Natural killer cell (primary cell): ENCODE measurements at regions not wholly inside any gene's neighbourhood (a gene's known extent, or its start where the extent isn't known, plus 50 kb on each side); places are given as distances from the start of the nearest gene placed in this dataset.
A peak's percentile ranks its signal among the peaks of the same experiment; 100 is the strongest.

Experiments used
- ATAC-seq, 3 donors: fragments of 150-1000 bp in 2 of 3; fragments of 200-7000 bp in 1 of 3; cut with Tn5 transposase; 1 replicate in 1 of 3; 2 replicates in 2 of 3; pipeline ENCODE4 v1.10.0; 2021; ENCODE audit warnings: mild to moderate bottlenecking in 2 of 3, moderate library complexity in 2 of 3
- DNase-seq, 2 donors: peaks; one replicate each; pipeline versions ENCODE4 v3.0.0 to v3.0.0-alpha.2; 2013 to 2021; ENCODE audit warnings: mixed read lengths in 1 of 2
- H3K27ac ChIP-seq: one replicate; pipeline ENCODE4 v1.5.1; 2013; ENCODE audit warnings: mild to moderate bottlenecking, low read length
- H3K27me3 ChIP-seq: one replicate; pipeline ENCODE4 v1.6.1; 2013; ENCODE audit warnings: low read length; ENCODE audit not compliant: control insufficient read depth, insufficient read depth
- H3K36me3 ChIP-seq: one replicate; pipeline ENCODE4 v1.6.1; 2013; ENCODE audit warnings: low read length; ENCODE audit not compliant: control insufficient read depth, insufficient read depth
- H3K4me1 ChIP-seq: one replicate; pipeline ENCODE4 v1.6.1; 2013; ENCODE audit warnings: low read length; ENCODE audit not compliant: control insufficient read depth, insufficient read depth
- H3K4me3 ChIP-seq: one replicate; pipeline ENCODE4 v1.5.1; 2013; ENCODE audit warnings: low read length
- H3K9me3 ChIP-seq: one replicate; pipeline ENCODE4 v1.6.1; 2013; ENCODE audit warnings: low read length; ENCODE audit not compliant: control insufficient read depth, insufficient read depth
- H3K27ac Mint-ChIP-seq, 2 donors: one replicate each; pipeline ENCODE4 v1.8.0; 2022; ENCODE audit warnings: mild to moderate bottlenecking in 2 of 2, mixed read lengths in 2 of 2, moderate library complexity in 1 of 2
- H3K27me3 Mint-ChIP-seq, 2 donors: one replicate each; pipeline ENCODE4 v1.8.0; 2022; ENCODE audit warnings: low read depth in 2 of 2, mixed read lengths in 2 of 2
- H3K36me3 Mint-ChIP-seq: one replicate; pipeline ENCODE4 v1.8.0; 2022; ENCODE audit warnings: mixed read lengths
- H3K4me1 Mint-ChIP-seq, 2 donors: one replicate each; pipeline ENCODE4 v1.8.0; 2022; ENCODE audit warnings: mixed read lengths in 2 of 2
- H3K4me3 Mint-ChIP-seq: one replicate; pipeline ENCODE4 v1.8.0; 2022; ENCODE audit warnings: mild to moderate bottlenecking, moderate library complexity, mixed read lengths
- H3K9me3 Mint-ChIP-seq, 2 donors: one replicate each; pipeline ENCODE4 v1.8.0; 2022; ENCODE audit warnings: mixed read lengths in 2 of 2
- WGBS: methylation state at CpG from one replicate; pipeline ENCODE4 v1.1.7; 2013; ENCODE audit warnings: missing lambda C conversion rate; ENCODE audit not compliant: insufficient coverage; 5-methylcytosine and 5-hydroxymethylcytosine counted together
- intact Hi-C: fragments of 100-400 bp; cut with micrococcal nuclease; formaldehyde crosslinking; loops from one replicate; pipeline ENCODE4 v1.14.2; 2022
- TF ChIP-seq, protein P1 (sequence below): fragments of 200-600 bp; IDR thresholded peaks from one replicate; pipeline ENCODE4 v1.8.0; 2022; ENCODE audit warnings: antibody characterized with exemption

DNA sequence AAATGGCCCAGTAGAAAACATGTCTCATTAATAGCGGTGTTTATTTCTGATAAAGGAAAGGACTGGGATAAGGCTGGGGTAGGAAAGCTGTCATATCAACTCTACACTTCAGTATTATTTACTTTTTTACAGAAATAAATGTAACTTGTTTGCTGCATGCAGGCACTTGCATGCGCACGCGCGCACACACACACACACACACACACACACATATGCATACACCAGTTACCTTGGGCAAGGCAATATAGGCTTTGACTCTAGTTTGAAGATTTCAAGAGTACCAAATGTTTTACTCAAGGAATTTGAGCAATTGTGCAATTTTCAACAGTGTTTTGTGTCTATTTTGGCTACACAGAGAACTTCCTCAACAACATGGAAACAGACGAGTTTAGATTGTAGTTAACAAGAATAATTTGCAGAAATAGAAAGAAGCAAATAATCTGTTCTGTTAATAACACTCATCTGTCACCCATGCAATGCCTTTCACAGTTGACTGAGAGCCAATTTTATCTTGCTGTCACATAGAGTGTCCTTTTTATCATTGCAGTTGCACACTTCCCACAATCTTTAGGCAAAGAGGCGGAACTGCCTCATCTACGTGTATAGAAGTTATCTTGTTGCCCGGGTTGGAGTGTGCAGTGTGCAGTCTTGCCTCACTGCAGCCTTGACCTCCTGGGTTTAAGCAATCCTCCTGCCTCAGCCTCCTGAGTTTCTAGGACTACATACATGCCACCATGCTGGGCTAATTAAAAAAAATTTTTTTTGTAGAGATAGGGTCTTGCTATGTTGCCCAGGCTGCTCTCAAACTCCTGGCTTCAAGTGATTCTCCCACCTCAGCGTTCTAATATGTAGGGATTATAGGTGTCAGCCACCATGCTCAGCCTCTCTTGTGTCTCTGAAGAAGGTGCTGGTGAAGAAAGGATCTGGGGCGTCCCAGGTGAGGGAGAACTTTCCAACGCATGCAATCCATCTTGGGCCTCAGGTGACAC lies 64.6 kb upstream of the GPCPD1 start:
- intact Hi-C loops: no loop called here
- no peak overlapping the region for H3K4me3 Mint-ChIP-seq
- ATAC-seq (peak in 1 of 3 donors; percentile 37), DNase-seq (no peak)
- no peak overlapping the region for H3K27ac Mint-ChIP-seq
- no peak overlapping the region for H3K4me3 ChIP-seq
- H3K27ac ChIP-seq: no peak overlapping the region
- H3K4me1 Mint-ChIP-seq: no peaks in the 10 kb centered on the region
- no peaks in the 10 kb centered on the region for H3K36me3 Mint-ChIP-seq
- TF ChIP-seq, protein P1, sequence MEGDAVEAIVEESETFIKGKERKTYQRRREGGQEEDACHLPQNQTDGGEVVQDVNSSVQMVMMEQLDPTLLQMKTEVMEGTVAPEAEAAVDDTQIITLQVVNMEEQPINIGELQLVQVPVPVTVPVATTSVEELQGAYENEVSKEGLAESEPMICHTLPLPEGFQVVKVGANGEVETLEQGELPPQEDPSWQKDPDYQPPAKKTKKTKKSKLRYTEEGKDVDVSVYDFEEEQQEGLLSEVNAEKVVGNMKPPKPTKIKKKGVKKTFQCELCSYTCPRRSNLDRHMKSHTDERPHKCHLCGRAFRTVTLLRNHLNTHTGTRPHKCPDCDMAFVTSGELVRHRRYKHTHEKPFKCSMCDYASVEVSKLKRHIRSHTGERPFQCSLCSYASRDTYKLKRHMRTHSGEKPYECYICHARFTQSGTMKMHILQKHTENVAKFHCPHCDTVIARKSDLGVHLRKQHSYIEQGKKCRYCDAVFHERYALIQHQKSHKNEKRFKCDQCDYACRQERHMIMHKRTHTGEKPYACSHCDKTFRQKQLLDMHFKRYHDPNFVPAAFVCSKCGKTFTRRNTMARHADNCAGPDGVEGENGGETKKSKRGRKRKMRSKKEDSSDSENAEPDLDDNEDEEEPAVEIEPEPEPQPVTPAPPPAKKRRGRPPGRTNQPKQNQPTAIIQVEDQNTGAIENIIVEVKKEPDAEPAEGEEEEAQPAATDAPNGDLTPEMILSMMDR: no peak
- H3K36me3 ChIP-seq: no peaks in the 10 kb centered on the region
- H3K27me3 ChIP-seq: no peaks in the 10 kb centered on the region
- no peaks in the 10 kb centered on the region for H3K9me3 Mint-ChIP-seq
- no peaks in the 10 kb centered on the region for H3K27me3 Mint-ChIP-seq
- no peaks in the 10 kb centered on the region for H3K9me3 ChIP-seq
- peaks cover 3% of the 10 kb centered on the region for H3K4me1 ChIP-seq
- 71% methylated on average over 9 of the region's 12 CpGs for WGBS

DNA sequence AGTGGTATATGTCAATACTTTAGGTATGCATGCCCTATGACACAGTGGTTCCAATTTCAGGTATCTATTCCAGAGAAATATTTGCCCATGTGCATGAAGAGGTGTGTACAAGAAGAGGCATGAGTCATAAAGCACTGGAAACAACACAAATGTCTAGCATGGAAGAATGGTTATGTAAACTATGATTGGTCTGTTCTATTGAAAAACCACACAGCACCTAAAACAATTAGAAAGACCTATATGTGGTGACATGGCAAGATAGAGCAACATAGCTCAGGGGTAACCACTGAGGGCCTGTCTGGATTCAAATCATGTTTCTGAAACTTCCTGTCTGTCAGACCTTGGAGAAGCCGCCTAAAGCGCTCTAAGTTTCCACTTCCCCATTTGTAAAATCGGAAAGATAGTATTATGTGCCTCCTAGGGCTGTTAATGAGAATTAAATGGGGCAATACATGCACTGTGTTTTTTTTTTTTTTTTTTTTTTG lies 63.4 kb upstream of the GPCPD1 start:
- no peak overlapping the region for H3K4me3 ChIP-seq
- no peaks in the 10 kb centered on the region for H3K27me3 ChIP-seq
- no peaks in the 10 kb centered on the region for H3K36me3 Mint-ChIP-seq
- TF ChIP-seq, protein P1: no peak
- intact Hi-C loops: no loop called here
- H3K27me3 Mint-ChIP-seq: peaks cover 0 to 7% of the 10 kb centered on the region in 2 donors
- H3K27ac Mint-ChIP-seq: no peak overlapping the region
- no peaks in the 10 kb centered on the region for H3K4me1 Mint-ChIP-seq
- no peak overlapping the region for H3K4me3 Mint-ChIP-seq
- peaks cover 3% of the 10 kb centered on the region for H3K4me1 ChIP-seq
- H3K27ac ChIP-seq: no peak overlapping the region
- DNase-seq (peak in 1 of 2 donors; percentile 15), ATAC-seq (peak in 2 of 3 donors; percentile 32 to 64)
- H3K9me3 Mint-ChIP-seq: no peaks in the 10 kb centered on the region
- WGBS: 25% methylated on average over 2 of the region's 3 CpGs
- H3K9me3 ChIP-seq: no peaks in the 10 kb centered on the region
- H3K36me3 ChIP-seq: no peaks in the 10 kb centered on the region

DNA sequence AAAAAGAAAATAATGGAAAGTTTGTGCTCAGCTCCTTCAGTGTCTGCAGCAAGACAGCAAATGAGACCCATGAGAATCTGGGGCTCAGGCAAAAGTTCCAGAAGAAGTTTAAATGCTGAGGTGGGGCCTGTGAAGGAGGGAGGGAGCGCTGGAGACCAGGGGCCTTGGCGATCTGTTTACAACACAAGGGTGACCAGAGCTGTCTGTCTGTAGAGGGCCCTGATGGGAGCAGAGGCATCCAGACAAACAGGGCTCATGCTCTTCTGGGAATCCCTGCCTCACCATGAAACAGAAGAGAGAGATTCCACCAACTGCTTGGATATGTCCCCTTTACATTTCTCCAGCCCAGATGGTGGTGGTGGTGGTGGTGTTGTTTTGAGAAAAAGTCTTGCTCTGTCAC lies 60.1 kb upstream of the GPCPD1 start:
- Histone ChIP-seq H3K9me3 (no peaks in the 10 kb centered on the region), H3K4me3 (no peak overlapping the region), H3K36me3 (no peaks in the 10 kb centered on the region), H3K27ac (no peak overlapping the region), H3K4me1 (peaks cover 6% of the 10 kb centered on the region), H3K27me3 (no peaks in the 10 kb centered on the region)
- H3K27me3 Mint-ChIP-seq: peaks cover 2 to 7% of the 10 kb centered on the region in 2 donors
- H3K4me3 Mint-ChIP-seq: no peak overlapping the region
- H3K36me3 Mint-ChIP-seq: no peaks in the 10 kb centered on the region
- ATAC-seq (no peak), DNase-seq (no peak)
- WGBS: 97% methylated on average over 2 of the region's 2 CpGs
- TF ChIP-seq, protein P1: no peak
- intact Hi-C loops: no loop called here
- no peaks in the 10 kb centered on the region for H3K9me3 Mint-ChIP-seq
- no peak overlapping the region for H3K27ac Mint-ChIP-seq
- no peaks in the 10 kb centered on the region for H3K4me1 Mint-ChIP-seq
